Hepatic stellate cell (primary cell): ENCODE measurements at regions not wholly inside any gene's neighbourhood (a gene's known extent, or its start where the extent isn't known, plus 50 kb on each side); places are given as distances from the start of the nearest gene placed in this dataset.
"Not testable (repeated sequence)": the region's sequence is repeated elsewhere in the genome, so short reads cannot be mapped to it uniquely, and the experiment has no call there.

Source experiments
- DNase-seq: peaks from one replicate; pipeline ENCODE4 v3.0.0; 2011; ENCODE audit warnings: low spot score

GRCh38 chr14:98192946-98193345, 1079.1 kb downstream of the BCL11B start:
- no peak for DNase-seq

DNA sequence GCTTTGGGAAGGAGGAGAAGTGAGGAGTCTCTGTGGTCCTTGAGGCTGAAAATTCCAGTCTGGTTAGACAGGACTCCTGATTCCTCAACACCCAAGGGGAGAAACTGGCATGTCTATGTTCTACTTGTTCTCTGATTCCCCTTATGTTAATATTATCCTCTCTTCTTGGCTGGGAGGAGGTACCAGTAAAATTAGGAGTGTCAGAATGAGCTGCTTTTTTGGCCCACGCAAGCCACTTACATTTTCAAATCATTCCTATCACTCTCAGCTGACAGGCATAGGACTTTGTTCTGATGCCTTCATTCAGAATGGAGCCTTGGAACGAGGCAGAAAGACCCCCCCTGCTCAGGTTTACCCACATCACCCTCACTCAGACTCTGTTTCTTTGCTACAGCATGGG, 1077.2 kb downstream of the BCL11B start:
- no peak for DNase-seq

DNA sequence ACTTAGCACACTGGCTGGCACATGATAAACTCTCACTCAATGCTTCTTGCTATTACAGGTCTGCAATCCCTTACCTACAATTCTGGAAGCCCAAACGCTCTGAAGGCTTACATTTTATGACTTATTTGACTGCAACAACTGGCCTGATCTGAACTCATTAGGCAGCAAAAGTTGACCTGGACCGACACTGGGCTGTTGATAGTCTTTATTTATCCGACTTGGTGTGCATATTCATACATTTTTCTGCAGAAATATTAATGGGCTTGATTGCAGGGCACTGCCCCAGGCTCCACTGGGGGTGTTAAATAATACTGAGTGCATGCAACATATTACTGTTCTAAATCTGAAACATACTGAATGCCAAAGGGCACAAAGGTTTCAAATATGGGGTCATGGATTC, 1076.7 kb downstream of the BCL11B start:
- no peak for DNase-seq

- no peak for DNase-seq
Observed at GRCh38 chr14:98197933-98198332, 1074.1 kb downstream of the BCL11B start.

DNA sequence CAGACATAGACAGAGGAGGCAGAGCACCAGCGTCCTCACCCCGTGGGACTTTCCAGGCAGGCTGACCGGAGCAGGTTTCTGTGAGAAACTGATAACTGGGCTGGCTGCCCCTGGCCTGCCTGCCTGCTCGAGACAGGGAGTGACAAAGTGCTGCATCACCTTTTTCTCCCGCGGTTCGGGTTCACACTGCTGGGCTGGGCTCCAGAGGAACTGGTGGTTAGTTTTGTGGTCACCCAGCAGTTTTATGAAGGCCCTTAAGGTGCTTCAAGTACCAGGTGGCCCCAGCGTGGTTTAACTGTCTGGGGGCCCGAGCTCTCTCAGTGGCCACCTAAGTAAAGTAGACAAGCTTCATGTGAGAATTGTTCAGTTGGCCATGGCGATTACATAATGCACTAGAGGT, 1073.6 kb downstream of the BCL11B start:
- no peak for DNase-seq

DNA sequence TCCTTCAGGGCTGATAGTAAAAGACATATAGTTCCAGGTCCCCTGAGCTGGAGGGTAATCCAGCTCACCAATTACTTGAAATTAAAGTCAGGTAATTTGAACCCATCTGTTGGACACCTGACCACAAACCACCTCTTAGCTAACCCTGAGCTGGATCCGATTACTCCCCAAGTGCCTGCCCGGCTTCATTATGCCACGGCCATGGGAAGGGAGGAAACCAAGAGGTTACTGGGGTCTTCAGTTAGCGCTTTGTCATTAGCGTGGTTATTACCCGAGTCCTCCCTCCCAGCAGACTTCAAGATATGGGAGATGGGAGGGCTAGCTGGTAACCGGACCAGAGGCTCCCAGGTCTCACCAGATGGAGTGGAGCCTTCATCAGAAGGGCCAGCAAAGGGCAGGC, 1071.4 kb downstream of the BCL11B start:
- no peak for DNase-seq

DNA sequence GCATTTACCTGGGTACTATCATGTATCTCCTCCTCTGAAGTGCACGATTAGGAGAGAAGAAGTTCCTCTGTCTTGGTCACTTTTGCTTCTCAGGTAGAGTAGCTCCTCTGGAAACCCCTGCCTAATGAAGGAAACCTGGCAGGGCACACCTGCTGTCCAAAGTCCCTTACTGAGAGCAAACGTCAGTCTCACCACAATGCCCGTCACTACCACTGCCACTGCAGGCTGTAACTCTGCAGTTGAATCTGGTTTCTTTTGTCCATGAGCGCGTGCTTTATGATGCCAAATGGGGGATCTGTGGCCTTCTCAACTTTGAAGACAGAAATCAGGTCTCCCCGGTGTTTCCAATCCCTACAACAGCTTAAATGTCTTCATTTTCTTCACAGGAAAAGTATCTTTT, 1068.6 kb downstream of the BCL11B start:
- no peak for DNase-seq

- no peak for DNase-seq
Observed at GRCh38 chr14:98204139-98204538, 1067.9 kb downstream of the BCL11B start.

DNA sequence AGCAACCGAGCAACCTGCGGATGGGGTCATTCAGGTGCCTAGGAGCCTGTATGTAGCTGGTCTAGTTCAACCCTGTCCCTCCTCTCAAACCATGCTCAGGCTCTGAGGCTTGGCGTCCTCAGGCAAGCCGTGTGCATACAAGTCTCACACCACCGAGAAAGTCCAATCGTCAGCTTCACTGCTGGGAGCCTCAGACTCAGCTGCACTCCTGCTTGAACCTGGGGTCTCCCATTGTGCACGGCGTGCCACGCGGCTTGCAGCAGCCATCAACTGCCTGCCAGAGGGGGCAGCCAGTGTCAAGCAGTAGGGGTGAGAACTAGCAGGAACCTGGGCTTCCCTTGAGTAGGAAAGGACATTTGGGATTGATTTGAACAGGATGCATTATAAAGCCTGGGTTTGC, 1064.6 kb downstream of the BCL11B start:
- no peak for DNase-seq

DNA sequence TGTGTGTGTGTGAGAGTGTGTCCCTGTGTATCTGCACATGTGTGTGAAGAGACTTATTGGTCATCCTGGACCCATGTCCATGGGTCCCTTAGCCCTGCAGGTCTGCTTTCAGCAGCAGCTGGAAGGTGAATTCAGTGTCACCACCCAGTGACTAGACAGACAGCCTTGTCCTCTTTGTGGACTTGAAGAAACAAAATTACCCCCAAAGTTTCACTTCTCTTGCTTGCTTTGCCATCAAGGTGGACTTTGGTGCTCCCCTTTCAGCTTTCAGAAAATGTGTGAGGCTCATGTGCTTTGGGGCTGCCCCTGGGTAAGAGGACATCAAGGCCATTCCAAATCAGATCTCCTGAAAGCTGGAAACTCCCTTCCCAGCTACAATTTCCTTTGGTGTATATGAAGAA, 1063.8 kb downstream of the BCL11B start:
- no peak for DNase-seq

- DNase-seq = no peak
Observed at GRCh38 chr14:98208943-98209342, 1063.1 kb downstream of the BCL11B start.

DNA sequence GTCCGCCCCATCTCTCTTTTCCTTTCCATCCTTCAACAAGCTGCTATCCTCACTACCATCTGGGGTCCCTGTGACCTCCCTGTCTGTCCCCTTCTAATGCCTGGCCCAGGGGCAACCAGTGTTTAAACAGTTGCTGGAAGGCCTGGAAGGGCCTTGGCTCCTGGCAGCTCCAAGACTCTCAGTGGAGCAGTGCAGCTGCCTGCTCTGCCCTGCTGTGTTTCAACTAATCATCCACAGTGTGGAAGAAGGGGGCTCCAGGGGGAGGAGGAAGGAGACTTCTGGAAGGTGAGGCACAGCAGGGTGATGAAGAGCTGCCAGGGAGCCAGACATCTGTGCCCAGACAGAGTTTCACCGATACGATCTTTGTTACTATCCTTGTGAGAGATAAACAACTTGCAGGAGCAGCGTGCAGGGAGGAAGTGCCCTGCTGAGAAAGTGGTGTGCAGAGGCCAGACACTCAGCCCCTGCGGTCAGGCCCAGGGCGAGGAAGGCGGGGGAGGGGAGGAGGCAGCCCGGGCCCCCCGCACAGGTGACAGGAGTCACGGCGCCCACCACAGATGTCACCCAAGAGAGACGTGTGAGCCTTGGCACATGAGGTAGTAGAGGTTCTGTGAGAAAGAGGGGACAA, 1061.8 kb downstream of the BCL11B start:
- DNase-seq = no peak

- DNase-seq = no peak
Observed at GRCh38 chr14:98217530-98217929, 1054.5 kb downstream of the BCL11B start.

- DNase-seq = no peak
Observed at GRCh38 chr14:98218218-98218617, 1053.8 kb downstream of the BCL11B start.

- DNase-seq = no peak
Observed at GRCh38 chr14:98219638-98220037, 1052.4 kb downstream of the BCL11B start.

DNA sequence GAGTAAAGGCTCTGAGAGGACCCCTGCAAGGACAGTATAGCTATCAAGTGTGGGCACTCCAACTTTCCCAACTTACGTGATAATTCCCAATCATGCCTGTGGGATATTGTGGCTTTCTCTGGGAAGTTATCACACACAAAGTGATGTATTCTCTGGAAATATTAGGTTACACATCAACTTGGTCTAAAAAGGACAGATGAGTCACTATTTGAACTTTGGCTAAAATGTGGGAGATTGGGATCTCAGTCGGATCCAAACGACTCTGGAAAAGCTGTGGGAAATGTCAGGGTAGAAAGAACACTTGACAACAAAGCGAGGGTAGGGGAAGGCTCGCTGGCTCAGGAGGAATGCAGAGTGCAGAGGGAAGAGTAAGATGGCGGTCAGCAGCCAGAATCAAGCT, 1048.9 kb downstream of the BCL11B start:
- no peak for DNase-seq

DNA sequence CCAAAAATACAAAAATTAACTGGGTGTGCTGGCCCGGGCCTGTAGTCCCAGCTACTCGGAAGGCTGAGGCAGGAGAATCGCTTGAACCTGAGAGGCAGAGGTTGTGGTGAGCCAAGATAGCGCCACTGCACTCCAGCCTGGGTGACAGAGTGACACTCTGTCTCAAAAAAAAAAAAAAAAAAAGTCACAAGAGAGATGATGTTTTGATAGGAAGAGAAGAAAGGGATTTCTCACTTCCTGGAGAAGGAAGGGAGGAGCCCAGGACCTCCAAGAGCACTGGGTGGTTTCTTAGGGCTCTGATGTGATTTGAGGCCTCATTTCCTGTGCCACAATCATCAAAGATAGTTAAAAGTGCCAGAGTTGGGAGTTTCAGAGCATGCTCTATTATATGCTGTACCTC, 1048.3 kb downstream of the BCL11B start:
- not testable (repeated sequence) for DNase-seq

- DNase-seq = no peak
Observed at GRCh38 chr14:98226411-98226810, 1045.6 kb downstream of the BCL11B start.

DNA sequence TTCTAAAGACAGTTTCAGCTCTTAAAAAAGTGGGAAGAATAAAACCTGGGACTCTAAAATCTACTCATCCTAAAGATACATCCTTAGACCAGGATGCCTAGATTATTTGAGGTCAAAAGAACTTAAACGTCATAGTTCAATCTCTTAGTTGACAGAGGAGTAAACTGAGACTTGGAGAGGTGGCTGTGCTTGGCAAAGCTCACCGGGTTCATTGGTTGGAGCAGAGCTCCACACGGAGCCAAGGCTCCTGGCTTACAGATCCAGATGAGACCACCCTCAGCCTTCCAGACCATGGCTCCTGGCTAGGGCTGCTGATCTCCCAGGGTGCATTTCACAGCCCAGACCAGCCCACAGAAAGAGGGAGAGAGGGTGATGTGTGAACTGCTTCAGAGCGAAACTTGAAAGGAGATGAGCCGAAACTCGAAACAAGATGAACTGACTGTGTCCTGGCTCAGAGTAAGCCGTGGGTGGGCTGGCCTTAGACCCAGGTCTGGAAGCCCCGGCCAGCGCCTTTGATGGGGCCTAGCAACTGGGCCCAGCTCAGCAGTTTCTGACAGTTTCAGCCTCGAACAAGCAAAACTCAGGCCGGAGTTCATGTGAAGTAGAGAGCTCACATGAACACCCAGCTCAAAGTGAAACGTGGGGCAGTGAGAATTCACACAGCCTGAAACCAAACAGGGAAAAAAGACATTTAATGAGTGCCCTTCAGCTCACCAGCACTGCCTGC, 1044.8 kb downstream of the BCL11B start:
- DNase-seq = no peak

- DNase-seq = no peak
Observed at GRCh38 chr14:98227727-98228111, 1044.3 kb downstream of the BCL11B start.

GRCh38 chr14:98229656-98230366, 1042.2 kb downstream of the BCL11B start:
- no peak for DNase-seq

DNA sequence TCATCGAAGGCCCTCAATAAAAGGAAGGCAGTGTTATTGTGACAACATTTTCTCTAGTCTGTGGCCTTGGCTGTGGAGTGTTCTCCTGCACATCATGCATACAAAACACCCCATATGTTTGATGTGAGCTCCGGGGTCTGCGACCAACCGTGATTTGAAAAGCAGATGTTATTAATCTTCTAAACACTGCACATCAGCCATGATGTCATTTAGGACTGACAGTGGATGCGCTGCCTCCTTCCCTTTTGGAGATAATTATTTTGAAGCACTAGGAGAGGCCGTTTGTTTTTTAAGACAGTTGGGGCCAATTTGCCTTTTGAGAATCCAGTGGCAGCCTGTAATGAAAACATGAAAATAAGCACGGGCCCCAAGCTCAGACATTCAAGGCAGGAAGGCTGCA, 1041.6 kb downstream of the BCL11B start:
- DNase-seq = no peak

GRCh38 chr14:98231210-98231609, 1040.8 kb downstream of the BCL11B start:
- DNase-seq = no peak
